Neural cell (in vitro differentiated cells): ENCODE measurements at regions not wholly inside any gene's neighbourhood (a gene's known extent, or its start where the extent isn't known, plus 50 kb on each side); places are given as distances from the start of the nearest gene placed in this dataset.

Experiments
- H2AFZ ChIP-seq: fragments of 200-600, 300-800 bp; sonication (generic), shearing (Covaris generic); 2 replicates; pipeline ENCODE4 v1.6.0; 2014; ENCODE audit warnings: low read depth, mild to moderate bottlenecking, antibody characterized with exemption, low read length, moderate library complexity
- H3F3A ChIP-seq: fragments of 200-600 bp; shearing (Covaris generic); 2 replicates; pipeline ENCODE4 v1.6.1; 2016; ENCODE audit warnings: mild to moderate bottlenecking, moderate library complexity, mixed read lengths, antibody characterized with exemption, low read length; ENCODE audit not compliant: insufficient read depth, poor library complexity, severe bottlenecking
- H3K27ac ChIP-seq: fragments of 200-600, 300-800 bp; sonication (generic), shearing (Covaris generic); 2 replicates; pipeline ENCODE4 v1.5.1; 2014; ENCODE audit warnings: mild to moderate bottlenecking, low read length, moderate library complexity
- H3K27me3 ChIP-seq: fragments of 300-800, 200-600 bp; sonication (generic), shearing (Covaris generic); 2 replicates; pipeline ENCODE4 v1.6.0; 2014; ENCODE audit warnings: mild to moderate bottlenecking, low read depth, low read length, moderate library complexity; ENCODE audit not compliant: insufficient read depth
- H3K36me3 ChIP-seq: fragments of 300-800, 200-600 bp; sonication (generic), shearing (Covaris generic); 2 replicates; pipeline ENCODE4 v1.5.1; 2014; ENCODE audit warnings: mild to moderate bottlenecking, antibody characterized with exemption, low read length, moderate library complexity; ENCODE audit not compliant: insufficient read depth
- H3K4me2 ChIP-seq: fragments of 300-800, 200-600 bp; sonication (generic), shearing (Covaris generic); 2 replicates; pipeline ENCODE4 v1.6.0; 2014; ENCODE audit warnings: mild to moderate bottlenecking, low read length
- H3K4me3 ChIP-seq: fragments of 300-800, 200-600 bp; sonication (generic), shearing (Covaris generic); 2 replicates; pipeline ENCODE4 v1.5.1; 2014; ENCODE audit warnings: mild to moderate bottlenecking, low read length, moderate library complexity
- H3K79me2 ChIP-seq: fragments of 200-600 bp; shearing (Covaris generic); replicated peaks from 2 replicates; pipeline ENCODE4 v1.6.0; 2014; ENCODE audit warnings: mild to moderate bottlenecking, low read length, moderate library complexity; ENCODE audit not compliant: insufficient read depth
- H3K9ac ChIP-seq: fragments of 300-800, 200-600 bp; sonication (generic), shearing (Covaris generic); 2 replicates; pipeline ENCODE4 v1.6.1; 2016; ENCODE audit warnings: mild to moderate bottlenecking, low read length, mixed read lengths
- H3K9me2 ChIP-seq: fragments of 200-600 bp; shearing (Covaris generic); 2 replicates; pipeline ENCODE4 v1.6.1; 2016; ENCODE audit warnings: mild to moderate bottlenecking, low read length, mixed read lengths; ENCODE audit not compliant: insufficient read depth
- H3K9me3 ChIP-seq: fragments of 200-600, 300-800 bp; sonication (generic), shearing (Covaris generic); 2 replicates; pipeline ENCODE4 v1.6.1; 2016; ENCODE audit warnings: mild to moderate bottlenecking, mixed run types, low read length, moderate library complexity, mixed read lengths
- H4K20me1 ChIP-seq: fragments of 200-600 bp; shearing (Covaris generic); 2 replicates; pipeline ENCODE4 v1.6.1; 2016; ENCODE audit warnings: mild to moderate bottlenecking, mixed run types; ENCODE audit not compliant: insufficient read depth
- CTCF ChIP-seq: fragments of 450-650 bp; IDR thresholded peaks from 2 replicates; pipeline ENCODE4 v1.5.1; 2014; ENCODE audit warnings: antibody characterized with exemption, mild to moderate bottlenecking, moderate library complexity; ENCODE audit not compliant: poor library complexity, severe bottlenecking
- EP300 ChIP-seq: fragments of 450-650 bp; conservative IDR thresholded peaks from 2 replicates; pipeline ENCODE4 v1.6.1; 2014; ENCODE audit warnings: antibody characterized with exemption, mild to moderate bottlenecking, moderate library complexity; ENCODE audit not compliant: poor library complexity, severe bottlenecking
- EZH2 ChIP-seq: fragments of 200-600, 300-800 bp; shearing (Covaris generic), sonication (generic); IDR thresholded peaks from 2 replicates; pipeline ENCODE4 v1.6.1; 2014; ENCODE audit warnings: antibody characterized with exemption, low read length, borderline replicate concordance, mild to moderate bottlenecking; ENCODE audit not compliant: insufficient read depth, poor library complexity, severe bottlenecking
- MXI1 ChIP-seq: fragments of 450-650 bp; conservative IDR thresholded peaks from 2 replicates; pipeline ENCODE4 v1.6.1; 2014; ENCODE audit warnings: antibody characterized with exemption, mild to moderate bottlenecking; ENCODE audit not compliant: poor library complexity, severe bottlenecking
- POLR2AphosphoS5 ChIP-seq: IDR thresholded peaks from 2 replicates; pipeline ENCODE4 v1.6.1; 2012
- RAD21 ChIP-seq: fragments of 450-650 bp; conservative IDR thresholded peaks from 2 replicates; pipeline ENCODE4 v1.6.1; 2014; ENCODE audit warnings: antibody characterized with exemption, mild to moderate bottlenecking, moderate library complexity
- REST ChIP-seq: IDR thresholded peaks from 2 replicates; pipeline ENCODE4 v1.6.1; 2012; ENCODE audit warnings: borderline replicate concordance
- SMC3 ChIP-seq: fragments of 450-650 bp; conservative IDR thresholded peaks from 2 replicates; pipeline ENCODE4 v1.6.1; 2014; ENCODE audit warnings: antibody characterized with exemption, mild to moderate bottlenecking, moderate library complexity; ENCODE audit not compliant: poor library complexity
- TAF1 ChIP-seq: IDR thresholded peaks from 2 replicates; pipeline ENCODE4 v1.6.1; 2012; ENCODE audit warnings: low read depth

DNA sequence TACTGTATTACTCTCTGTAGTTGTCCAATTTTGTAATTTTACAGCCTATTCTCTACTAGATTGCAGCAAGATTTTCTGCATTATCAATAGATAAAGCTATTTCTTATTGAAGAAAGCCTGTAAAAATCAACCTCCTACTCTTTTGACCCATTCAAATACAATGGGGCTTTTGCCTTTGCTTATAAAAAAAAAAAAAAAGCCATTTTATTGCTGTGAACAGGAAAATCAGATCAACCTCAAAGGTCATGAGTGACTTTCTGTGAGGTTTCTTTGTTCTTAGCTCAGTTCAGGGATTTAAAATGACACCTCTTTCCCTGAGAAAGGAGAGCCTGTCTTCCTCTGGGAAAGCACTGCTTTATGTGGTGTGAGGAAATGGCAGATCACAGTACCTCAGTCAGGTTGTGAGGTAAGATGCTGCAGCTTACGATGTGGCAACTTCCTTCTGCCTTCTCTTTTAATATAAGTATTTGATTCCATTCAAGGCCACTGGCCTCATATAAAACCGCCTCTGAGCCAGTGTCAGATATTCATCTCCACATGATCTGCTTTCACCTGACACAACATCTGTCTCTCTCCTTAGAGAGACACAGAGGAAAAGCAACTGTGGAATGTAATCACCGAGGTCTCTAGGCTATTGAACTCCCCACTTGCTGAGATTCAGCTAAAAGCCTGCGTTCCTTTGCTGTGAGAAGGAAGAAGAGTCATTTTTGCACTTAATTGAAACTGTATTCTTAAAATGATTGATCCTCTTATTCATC, 161.5 kb upstream of the MB21D2 start:
- no peaks in the 10 kb centered on the region for H3K9me2 ChIP-seq
- no peaks in the 10 kb centered on the region for H3K27me3 ChIP-seq
- peaks cover 7% of the 10 kb centered on the region for H3K9me3 ChIP-seq
- peak overlapping the region; percentile 74 for H2AFZ ChIP-seq
- H3F3A ChIP-seq = peaks cover 5% of the 10 kb centered on the region
- H3K36me3 ChIP-seq = no peaks in the 10 kb centered on the region
- H3K9ac ChIP-seq = peak overlapping the region; percentile 49
- peak overlapping the region; percentile 80 for H3K27ac ChIP-seq
- peak overlapping the region; percentile 43 for H3K4me3 ChIP-seq
- H3K4me2 ChIP-seq = peak overlapping the region; percentile 63
- H3K79me2 ChIP-seq = no peaks in the 10 kb centered on the region
- no peaks in the 10 kb centered on the region for H4K20me1 ChIP-seq
- TF ChIP-seq CTCF (no peak), REST (peak; percentile 86), RAD21 (peak; percentile 44), POLR2AphosphoS5 (peak; percentile 89), EP300 (peak; percentile 73), TAF1 (peak; percentile 51), MXI1 (no peak), SMC3 (peak; percentile 42), EZH2 (no peak)

- no peak for TF ChIP-seq EP300
- TF ChIP-seq REST = no peak
- TF ChIP-seq CTCF = no peak
- no peak for TF ChIP-seq POLR2AphosphoS5
- TF ChIP-seq RAD21 = no peak
- TF ChIP-seq EZH2 = no peak
- TF ChIP-seq MXI1 = no peak
- TF ChIP-seq SMC3 = no peak
- TF ChIP-seq TAF1 = no peak
- Histone ChIP-seq H3K27me3 (no peaks in the 10 kb centered on the region), H3K9me2 (no peaks in the 10 kb centered on the region), H3K4me3 (no peak overlapping the region), H3F3A (peaks cover 5% of the 10 kb centered on the region), H3K79me2 (no peaks in the 10 kb centered on the region), H3K36me3 (no peaks in the 10 kb centered on the region), H3K27ac (no peak overlapping the region), H2AFZ (no peak overlapping the region), H4K20me1 (no peaks in the 10 kb centered on the region), H3K4me2 (no peak overlapping the region), H3K9me3 (peaks cover 7% of the 10 kb centered on the region), H3K9ac (no peak overlapping the region)
Observed at GRCh38 chr3:193080821-193081365, 160.1 kb upstream of the PLAAT1 start.
